ELF-1 (cell line): ENCODE measurements at regions not wholly inside any gene's neighbourhood (a gene's known extent, or its start where the extent isn't known, plus 50 kb on each side); places are given as distances from the start of the nearest gene placed in this dataset.
A peak's percentile ranks its signal among the peaks of the same experiment; 100 is the strongest.

ENCODE experiments used
- DNase-seq: peaks from one replicate; pipeline ENCODE4 v3.0.0-alpha.2; 2016; ENCODE audit warnings: low read depth, low spot score

DNA sequence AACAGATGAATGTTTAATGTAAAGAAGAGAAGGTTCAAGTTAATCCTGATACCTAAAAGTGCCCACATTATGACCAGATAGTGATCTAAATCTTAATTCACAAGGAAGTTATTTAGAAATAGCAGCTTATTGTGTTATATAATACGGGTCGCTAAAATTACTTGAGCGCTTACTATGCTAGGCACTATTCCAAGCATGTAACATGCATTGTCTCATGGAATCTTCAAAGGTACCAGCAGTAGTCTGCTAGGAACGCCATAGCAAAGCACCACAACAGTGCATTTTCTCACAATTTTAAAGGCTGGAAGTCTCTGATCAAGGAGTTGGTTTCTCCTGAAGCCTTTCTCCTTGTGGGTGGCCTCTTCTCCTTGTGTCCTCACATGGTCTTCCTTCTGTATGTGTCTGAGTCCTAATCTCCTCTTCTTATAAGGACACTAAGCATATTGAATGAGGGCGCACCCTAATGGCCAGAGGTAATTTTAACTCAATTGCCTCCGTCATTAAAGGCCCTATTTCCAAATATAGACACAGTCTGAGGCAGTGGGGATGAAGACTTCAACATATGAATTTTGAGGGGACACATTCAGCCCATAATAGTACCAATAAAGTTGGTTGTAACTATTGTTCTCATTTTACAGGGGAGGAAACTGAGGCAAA is 118.4 kb downstream of the LRRC30 start:
- DNase-seq: no peak

DNA sequence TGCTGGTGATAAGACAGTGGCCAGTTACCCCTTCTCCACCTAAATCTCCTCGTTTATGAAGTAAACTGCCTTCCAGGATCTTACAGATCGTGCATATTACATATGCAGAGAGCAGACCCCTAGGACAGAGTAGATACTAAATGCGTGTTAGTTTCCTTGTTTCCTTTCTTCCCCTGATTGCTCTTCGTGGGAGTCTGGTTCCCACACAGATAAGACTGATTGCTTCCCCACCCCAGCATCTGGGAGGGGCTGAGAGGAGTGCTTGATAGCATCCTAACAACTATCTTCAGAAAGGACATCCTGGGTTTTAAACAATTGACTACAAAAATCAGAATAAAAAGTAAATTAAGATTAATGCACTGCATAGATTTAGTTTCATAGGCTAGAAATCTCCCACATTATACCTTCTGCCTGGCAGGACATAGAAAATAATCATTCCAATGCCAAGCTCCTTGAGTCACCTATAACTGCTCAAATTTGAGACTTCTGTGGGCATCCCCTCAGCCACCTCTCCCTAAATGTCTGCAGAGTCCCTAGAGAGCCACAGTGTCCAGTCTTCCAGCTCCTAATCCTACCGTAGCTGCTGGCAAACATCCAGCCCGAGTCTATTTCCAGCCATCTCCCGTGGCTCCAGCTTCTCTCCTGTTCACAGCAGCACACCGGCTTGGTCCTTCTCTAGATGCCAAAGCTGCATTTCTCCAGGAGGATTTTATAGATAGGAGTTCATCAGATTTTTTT is 128.3 kb downstream of the LRRC30 start:
- no peak for DNase-seq

DNA sequence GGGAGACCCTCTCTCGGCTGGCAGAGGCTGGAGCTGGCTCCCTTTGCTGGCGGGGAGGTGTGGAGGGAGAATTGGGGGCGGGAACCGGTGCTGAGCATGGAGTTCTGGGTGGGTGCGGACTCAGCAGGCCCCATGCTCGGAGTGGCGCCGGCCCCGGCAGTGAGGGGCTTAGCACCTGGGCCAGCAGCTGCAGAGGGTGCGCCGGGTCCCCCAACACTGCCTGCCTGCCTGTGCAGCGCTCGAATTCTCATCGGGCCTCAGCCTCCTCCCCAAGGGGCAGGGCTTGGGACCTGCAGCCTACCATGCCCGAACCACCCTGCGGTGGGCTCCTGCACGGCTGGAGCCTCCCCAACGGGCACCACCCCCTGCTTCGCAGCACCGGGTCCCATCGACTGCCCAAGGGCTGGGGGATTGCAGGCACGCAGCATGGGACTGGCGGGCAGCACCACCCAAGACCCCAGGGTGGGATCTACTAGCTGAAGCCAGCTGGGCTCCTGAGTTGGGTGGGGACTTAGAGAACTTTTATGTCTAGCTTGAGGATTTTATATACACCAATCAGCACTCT is 129.8 kb downstream of the LRRC30 start:
- DNase-seq: no peak

DNA sequence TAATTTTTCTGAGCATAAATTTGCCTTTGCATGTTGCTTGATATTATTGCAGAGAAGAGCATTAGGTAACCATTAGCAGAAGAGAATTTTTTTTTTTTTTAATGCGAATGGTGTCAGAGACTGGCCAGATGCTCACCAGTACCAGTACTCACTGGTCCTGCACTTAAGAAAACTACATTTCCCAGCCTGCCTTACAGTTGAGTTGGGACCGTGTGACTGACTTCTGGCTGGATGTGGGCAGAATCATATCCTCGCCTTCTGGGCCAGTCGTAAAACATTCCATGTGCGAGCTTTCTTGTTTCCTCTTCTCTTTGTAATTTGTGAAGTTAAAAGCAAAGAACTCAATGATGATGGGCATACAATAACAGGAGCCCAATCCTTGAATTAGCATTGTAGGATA is 132.4 kb downstream of the LRRC30 start:
- no peak for DNase-seq

DNA sequence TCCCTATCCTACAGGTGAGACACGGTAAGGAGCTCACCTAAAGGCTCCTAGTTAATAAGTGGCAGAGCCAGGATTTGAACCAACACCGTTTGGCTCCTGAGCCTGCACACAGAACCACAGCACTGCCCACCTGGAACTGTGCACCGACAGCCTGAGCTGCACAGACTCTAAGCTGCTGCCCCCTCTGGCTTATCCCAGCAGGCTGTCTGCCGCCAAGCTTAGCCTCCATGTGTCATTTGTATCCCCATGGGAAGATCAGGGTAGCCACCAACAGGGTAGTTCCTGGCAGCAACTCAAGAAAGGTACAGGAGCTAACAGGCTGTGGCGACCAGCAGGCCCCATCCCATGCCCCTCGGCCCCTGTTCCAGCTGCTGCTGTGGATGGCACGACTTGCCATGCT is 135.7 kb downstream of the LRRC30 start:
- no peak for DNase-seq

DNA sequence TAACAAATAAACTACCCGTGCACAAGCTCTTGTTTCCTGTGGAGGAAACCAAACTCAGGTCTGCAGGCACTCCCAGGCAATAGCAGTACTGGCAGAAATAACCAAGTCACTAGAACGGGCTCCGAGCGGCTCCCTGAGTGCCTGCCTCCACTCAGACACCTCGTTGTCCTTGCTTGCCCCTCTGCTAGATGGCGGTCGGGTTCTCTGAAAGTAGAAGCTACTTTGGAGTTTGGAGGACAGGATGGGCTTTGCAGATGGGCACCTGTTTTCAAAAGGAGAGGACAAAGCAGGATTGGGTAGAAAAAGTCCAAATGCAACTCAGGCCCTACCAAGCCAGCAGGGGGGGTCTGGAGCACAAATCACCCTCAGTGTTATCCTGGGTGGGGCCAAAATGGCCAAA is 136.4 kb downstream of the LRRC30 start:
- DNase-seq: peak; percentile 55

DNA sequence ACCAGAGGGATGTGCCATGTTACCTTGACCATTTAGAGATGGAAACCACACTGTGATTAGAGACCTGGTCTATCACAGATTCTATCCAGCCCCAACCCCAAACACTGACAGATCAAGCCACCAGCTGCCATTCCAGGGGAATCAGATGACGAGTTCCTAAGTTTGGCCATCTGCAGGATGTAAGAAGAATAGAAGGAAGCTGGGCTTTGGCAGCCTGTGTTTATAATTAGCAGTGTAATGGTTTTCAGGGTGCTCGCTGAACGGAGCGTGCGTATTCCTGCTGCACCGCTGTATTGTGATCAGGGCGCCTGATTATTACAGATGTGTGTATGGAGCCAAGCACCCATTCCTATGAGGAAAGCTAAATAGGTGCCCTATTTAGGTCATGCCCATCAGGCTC is 138.1 kb downstream of the LRRC30 start:
- DNase-seq: no peak

DNA sequence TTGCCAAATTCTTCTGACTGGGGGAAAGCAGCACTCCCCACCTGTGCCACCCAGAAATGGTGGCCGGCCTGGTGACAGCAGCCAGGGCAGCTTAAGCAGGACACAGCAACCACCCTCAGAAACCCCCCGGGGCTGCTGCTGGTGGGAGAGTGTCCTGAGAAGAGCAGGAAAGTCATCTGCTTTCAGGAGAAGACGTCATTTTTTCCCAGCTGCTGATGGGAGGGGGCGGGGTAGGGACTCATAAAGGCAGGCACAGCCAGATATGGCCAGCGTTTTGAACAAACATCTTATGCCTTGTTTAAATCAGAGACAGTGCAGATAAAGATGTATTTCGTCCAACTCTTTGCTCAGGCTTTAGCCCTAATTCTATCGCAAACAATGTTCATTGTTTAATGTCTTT is 139.5 kb downstream of the LRRC30 start:
- no peak for DNase-seq

DNA sequence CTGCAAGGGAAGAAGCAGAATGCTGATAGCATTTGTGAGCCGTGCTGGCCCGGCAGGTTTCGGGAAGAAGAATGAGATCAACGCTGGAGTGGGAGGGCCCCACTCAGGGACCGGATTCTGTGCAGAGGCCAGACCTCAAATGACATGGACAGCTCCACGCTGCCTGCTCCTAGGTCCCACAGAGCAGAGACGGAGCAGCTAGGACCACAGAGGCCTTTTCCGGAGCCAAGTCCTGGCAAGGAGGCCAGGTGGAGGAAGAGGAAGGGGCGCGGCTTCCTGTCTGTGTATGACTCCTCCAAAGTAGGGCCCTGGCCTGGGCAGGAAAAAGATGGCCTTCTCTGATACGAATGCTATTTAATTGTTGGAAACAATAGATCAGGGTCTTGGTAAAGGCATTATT is 139.9 kb downstream of the LRRC30 start:
- no peak for DNase-seq

DNA sequence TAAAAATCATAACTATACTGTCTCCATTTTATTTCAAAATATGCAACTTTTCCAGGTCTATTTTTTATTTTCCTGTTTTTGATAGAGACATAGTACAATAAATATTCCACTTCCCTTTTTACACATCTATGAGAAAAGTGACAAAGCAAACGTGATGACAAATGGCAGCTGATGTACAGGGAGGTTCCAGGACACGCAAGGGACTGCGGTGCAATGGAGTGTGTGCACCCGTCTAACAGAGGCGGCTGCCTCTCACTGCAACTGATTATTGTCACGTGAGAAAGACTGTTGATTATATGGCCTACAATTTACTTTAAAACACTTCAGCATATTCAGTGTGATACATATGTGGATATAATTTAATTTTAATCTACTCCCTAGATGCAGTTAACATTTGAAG is 142.6 kb downstream of the LRRC30 start:
- DNase-seq: no peak

DNA sequence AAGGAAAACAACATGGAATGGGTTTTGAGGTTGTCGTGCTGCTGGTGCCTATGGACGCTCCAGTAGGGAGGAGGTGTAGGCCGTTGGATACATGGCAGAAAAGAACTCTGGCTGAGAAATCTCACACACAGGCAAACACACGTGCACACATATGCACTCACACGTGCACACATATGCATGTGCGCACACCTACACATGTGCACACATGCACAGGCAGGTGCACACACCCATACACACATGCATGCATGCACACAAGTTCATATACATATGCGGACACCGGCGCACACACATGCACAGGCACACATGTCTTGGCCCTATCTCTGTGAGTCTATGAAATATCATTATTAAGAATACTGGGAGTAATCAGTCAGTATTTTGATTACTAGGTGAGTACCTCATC is 150.4 kb downstream of the LRRC30 start:
- no peak for DNase-seq

DNA sequence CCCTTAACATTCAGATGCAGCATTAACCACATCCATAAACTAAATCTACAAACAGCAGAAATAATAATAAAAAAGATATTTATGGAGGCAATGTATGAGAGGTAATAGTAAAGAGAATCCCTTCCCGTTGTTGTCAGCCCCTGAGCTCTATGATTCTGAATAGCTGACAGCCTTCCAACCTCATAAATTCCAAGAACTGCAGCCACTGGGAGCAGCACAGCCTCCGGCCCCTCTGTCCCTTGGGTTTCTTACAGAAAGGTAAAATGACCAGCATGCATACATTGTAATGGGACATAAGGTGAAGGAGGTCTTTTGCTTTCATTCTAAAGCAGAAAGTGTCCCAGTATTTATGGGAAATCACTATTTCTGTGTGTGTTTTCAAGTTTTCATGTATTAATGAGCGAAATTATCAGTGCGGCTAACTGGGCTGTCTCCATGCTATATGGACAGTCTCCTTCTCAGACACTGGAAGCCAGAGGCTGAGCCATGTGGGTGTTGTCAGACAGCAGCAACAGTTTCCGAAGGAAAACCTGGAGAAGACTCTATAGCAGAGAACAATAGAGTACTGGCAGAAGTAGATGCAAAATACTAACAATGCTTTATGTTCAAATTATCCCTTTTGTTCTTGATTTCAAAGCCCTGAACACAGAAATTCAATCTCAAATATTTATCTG is 151.6 kb downstream of the LRRC30 start:
- DNase-seq: no peak

DNA sequence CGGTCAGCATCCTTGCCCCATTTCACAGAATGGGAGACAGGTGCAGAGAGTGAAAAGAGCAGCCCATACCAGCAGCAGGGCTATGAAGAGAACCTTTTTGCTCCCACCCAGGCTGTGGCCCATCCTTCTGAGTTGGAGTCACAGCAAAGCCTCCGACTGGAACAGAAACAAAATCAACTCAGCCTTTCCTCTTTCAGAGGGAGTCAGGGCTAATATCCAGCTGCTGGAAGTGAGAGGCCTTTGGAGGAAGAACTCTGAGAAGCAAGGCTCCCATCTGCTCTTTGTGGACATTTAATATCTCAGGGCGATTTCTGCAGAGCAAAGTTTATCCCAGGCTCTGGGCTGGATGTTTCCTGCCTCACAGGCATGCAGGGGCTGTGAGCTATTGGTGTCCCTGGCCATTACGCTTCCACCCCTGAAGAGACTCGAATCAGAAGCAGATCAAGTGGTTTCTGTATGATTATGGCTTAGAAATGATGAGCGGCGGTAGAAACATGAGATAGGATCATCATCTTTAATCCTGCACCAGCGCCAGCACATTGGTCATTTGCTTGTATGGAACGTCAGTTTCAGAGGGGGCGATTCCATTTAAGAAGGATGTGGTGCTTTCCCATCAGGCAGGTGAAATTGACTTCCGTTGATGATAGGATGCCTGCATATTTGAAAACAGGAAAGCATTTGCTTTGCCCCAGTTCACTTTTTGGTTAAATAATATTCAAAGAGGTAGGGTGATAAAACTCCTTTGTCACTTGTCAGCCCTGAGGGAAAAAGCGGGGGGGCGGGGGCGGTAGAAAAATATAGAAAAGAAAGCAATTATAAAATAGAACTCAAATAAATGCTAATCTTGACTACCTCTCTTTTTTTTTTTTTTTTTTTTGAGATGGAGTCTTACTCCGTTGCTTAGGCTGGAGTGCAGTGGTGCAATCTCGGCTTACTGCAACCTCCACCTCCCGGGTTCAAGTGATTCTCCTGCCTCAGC is 152.4 kb downstream of the LRRC30 start:
- DNase-seq: no peak

DNA sequence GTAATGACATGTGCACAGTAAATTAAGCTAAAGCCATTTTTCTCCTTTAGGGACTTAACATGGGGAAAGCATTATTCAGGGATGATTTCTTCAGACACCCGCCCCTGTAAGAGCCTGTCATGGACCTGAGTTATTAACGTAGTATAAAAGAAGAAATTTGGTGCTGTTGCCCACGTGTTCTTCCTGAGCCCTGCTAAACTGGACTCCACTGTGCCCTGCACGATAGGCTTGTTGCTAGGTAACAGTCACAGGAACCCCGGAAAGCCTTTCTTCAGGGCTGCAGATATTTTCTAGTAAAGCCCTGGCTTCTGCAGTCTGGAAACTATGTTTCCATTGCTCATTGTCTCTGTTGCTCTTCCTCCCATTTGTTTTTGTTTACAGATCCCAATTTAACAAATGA is 157.9 kb downstream of the LRRC30 start:
- DNase-seq: no peak

DNA sequence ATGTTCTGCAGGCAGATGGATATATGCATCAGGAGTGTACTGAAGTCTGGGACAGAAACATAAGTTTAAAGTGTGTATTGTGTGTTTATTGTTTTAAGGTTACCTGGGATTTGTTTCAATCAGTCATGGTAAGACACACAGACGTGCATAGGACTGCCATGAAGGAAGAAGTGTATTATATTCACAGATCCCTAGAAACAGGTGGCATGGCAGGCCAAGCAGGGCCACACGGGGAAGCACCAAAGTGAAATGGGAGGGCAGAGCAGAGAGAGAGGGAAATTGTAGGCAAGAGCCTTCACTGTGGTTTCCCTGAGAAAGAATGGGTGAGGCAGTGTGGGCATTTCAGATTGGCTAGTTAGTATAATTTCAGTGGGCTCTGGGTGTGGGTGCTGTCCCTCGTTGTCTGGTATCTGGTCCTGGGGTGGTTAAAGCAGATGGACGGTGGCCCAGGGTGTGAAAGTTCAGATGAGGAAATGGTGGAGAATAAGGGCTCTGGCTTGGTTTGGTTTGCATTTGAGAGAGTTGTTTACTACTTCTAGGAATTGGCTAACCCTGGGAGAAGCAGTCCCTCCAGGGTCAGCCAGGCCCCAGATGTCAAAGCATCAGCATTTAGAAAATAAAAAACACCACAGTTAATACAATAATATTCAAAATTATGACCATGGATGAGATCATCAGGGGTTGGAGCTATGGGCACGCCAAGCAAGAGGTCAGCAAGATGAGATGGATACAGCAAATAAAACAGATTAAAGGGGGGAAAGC is 160.0 kb downstream of the LRRC30 start:
- no peak for DNase-seq

DNA sequence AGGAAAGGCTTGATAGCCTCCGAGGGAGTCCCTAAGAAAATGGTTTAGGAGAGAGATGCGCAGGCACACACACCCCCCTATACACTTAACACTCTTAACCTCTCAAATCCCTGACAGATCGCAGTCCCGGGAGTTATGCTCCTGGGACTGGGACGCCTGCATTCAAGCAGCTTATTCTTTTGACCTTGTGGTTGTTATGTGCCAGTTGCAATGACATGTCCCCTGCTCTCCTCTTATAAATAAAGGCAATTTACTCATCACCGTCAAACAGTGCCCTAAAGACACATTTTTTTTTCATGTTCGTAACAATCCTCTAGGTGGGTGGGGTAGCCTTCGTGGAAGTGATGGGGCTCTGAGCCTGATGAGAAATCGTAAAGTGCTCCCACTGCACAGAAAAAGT is 162.2 kb downstream of the LRRC30 start:
- no peak for DNase-seq

DNA sequence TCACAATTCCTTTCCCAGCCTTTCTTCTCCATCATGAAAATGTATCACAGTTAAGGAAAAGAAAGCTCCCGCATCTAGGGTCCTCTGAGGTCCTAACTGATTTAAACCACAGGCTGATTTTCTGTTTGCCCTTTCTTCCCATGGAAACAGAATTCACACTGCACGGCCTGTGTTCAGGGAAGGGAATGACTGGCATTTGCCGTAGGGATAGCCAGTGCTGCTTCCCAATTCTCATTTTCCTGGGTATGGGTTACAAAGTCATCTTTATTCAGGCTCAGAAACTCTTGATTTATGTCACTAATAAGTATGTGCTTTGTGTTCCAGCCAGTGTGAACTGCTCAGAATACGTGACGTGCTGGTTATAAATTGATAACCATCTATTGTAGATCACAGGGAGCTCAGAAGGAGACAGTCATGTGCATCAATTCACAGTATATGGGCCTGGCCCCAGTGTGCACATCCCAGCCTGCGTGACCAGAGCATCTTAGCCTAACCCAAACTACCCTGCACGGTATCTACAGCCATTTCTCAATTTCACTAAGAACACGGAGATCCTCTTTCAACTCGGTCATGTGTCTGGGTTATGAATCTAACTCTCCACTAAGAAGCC is 163.3 kb downstream of the LRRC30 start:
- DNase-seq: no peak

DNA sequence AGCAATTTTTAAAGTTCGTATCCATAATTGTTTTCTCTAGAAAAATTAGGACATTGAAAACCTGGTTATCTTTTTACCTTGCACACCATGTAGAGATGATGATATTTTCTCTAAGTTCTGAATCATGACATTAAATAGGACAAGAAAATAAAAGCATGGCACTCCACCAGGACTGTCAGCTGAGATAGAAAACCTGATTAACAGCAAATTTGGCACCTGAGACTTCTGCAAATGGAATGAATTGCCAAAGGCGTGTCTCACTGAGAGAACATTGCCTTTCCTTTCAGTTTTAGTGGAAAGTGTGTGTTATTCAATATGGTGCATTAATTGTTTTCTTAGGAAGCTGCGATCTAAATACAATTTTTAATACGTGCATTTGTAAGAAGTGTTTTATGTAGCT is 164.7 kb downstream of the LRRC30 start:
- no peak for DNase-seq

DNA sequence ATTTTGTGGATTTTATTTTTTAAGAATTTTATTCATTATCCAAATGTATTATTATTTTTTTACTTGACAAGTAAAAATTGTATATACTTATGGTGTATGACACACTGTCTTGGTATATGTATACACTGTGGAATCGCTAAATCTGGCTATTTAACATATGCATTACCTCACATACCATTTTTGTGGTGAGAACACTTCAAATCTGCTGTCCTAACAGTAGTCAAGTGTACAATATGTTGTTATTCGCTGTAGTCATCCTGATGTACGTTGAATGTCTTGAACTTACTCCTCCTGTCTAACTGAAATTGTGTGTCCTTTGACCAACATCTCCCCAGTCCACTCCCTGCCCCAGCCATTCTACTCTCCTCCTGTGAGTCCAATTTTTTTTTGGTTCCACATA is 153.2 kb upstream of the PTPRM start:
- DNase-seq: no peak

DNA sequence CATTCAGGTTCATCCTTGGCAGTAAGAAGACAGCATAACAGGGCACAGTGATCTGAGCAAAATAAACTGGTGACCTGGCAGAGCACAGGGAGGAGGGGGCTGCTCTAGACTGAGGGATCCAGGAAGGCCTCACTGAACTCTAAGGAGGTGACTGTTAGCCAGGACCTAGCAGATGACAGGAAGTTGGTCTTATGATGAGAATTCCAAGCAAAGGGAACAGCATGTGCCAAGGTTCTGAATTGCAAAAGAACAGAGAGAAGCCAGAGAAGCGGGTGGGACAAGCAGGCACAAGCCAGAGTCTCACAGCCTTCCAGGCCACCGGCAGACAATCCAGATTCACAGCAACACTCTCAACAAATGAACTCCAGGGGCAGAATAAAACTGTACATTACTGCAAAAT is 152.7 kb upstream of the PTPRM start:
- no peak for DNase-seq
